HepG2 (cell line): ENCODE measurements at regions not wholly inside any gene's neighbourhood (a gene's known extent, or its start where the extent isn't known, plus 50 kb on each side); places are given as distances from the start of the nearest gene placed in this dataset.

Experiments used
- ATAC-seq: fragments of 200-7000 bp; cut with Tn5 transposase; 3 replicates; pipeline ENCODE4 v1.9.1; 2020; ENCODE audit warnings: mild to moderate bottlenecking, moderate library complexity
- BruUV-seq: library from RNA; stranded (reverse); fragments of 400-500 nt; replicated peaks from 2 replicates; lab custom pipeline; 2021; lab: Mats Ljungman, UMichigan
- CTCF ChIA-PET: fragments of 300-600 bp; formaldehyde crosslinking; extraction: SDS; loops from one replicate; lab custom pipeline; 2021; ENCODE audit warnings: low total read pairs, inconsistent platforms, low intra/inter-chr PET ratio; lab: Yijun Ruan, JAX
- POLR2A ChIA-PET: fragments of 350-600 bp; sonication (Branson Sonifier 250); formaldehyde crosslinking; loops from one replicate; lab custom pipeline; 2020; ENCODE audit warnings: antibody characterized with exemption, inconsistent platforms; lab: Yijun Ruan, JAX
- DNase-seq: peaks from one replicate; pipeline ENCODE4 v3.0.0-alpha.2; 2015; ENCODE audit warnings: low spot score
- FAIRE-seq: peaks from 3 replicates; lab custom pipeline; 2011; peaks lifted over from hg19 to GRCh38; lab: Jason Lieb, UNC
- H2AFZ ChIP-seq: one replicate; pipeline ENCODE4 v1.6.1; 2011; ENCODE audit warnings: low read length, inconsistent platforms
- H3K27ac ChIP-seq: fragments of 300-600 bp; 3 replicates; pipeline ENCODE4 v1.8.0; 2011; ENCODE audit warnings: mixed run types, mild to moderate bottlenecking, mixed read lengths, low read length, inconsistent platforms; ENCODE audit not compliant: insufficient read depth; ENCODE audit errors: extremely low read length
- H3K27me3 ChIP-seq, 2 experiments: fragments of 200-600 bp in 1 of 2; 2 replicates in 1 of 2; 3 replicates in 1 of 2; pipeline versions ENCODE4 v1.6.0 to v1.8.0; 2011; ENCODE audit warnings: low read length in 2 of 2, mild to moderate bottlenecking in 2 of 2, moderate library complexity in 2 of 2, inconsistent platforms in 1 of 2; ENCODE audit not compliant: insufficient read depth in 2 of 2, control insufficient read depth in 1 of 2
- H3K36me3 ChIP-seq, 2 experiments: fragments of 200-600 bp in 1 of 2; replicated peaks in 1 of 2; 2 replicates in 1 of 2; 3 replicates in 1 of 2; pipeline versions ENCODE4 v1.5.1 to v1.8.0; 2011; ENCODE audit warnings: low read length in 2 of 2, inconsistent platforms in 1 of 2; ENCODE audit not compliant: insufficient read depth in 2 of 2, control insufficient read depth in 1 of 2
- H3K4me1 ChIP-seq: 2 replicates; pipeline ENCODE4 v1.5.1; 2012; ENCODE audit warnings: low read length, inconsistent platforms; ENCODE audit not compliant: insufficient read depth
- H3K4me2 ChIP-seq: 2 replicates; pipeline ENCODE4 v1.6.0; 2011; ENCODE audit warnings: low read depth, low read length, inconsistent platforms
- H3K4me3 ChIP-seq, 3 experiments: fragments of 200-600 bp in 1 of 3; sonication (generic), shearing (Covaris generic) in 1 of 3; replicated peaks in 1 of 3; 2 replicates each; pipeline ENCODE4 v1.5.1; 2011 to 2016; ENCODE audit warnings: low read length in 3 of 3, inconsistent platforms in 2 of 3, low read depth in 2 of 3, mild to moderate bottlenecking in 2 of 3, control low read depth in 1 of 3, mixed read lengths in 1 of 3; ENCODE audit not compliant: insufficient read depth in 1 of 3
- H3K79me2 ChIP-seq: one replicate; pipeline ENCODE4 v1.6.1; 2011; ENCODE audit warnings: low read length, inconsistent platforms; ENCODE audit not compliant: insufficient read depth
- H3K9ac ChIP-seq: 2 replicates; pipeline ENCODE4 v1.6.0; 2011; ENCODE audit warnings: mild to moderate bottlenecking, low read depth, low read length, inconsistent platforms; ENCODE audit not compliant: insufficient read depth
- H3K9me3 ChIP-seq: 2 replicates; pipeline ENCODE4 v1.5.1; 2012; ENCODE audit warnings: mild to moderate bottlenecking, low read length
- H4K20me1 ChIP-seq: 2 replicates; pipeline ENCODE4 v1.6.0; 2011; ENCODE audit warnings: inconsistent platforms, mild to moderate bottlenecking, low read length, moderate library complexity; ENCODE audit not compliant: insufficient read depth
- GATA4 ChIP-seq: sonication (generic); IDR thresholded peaks from 2 replicates; pipeline ENCODE4 v1.6.1; 2016; ENCODE audit warnings: antibody characterized with exemption, low read depth, borderline replicate concordance
- IRF9 ChIP-seq: sonication (generic); formaldehyde crosslinking; IDR thresholded peaks from 2 replicates; pipeline ENCODE4 v1.8.0; 2022; ENCODE audit warnings: missing genetic modification reagents, mild to moderate bottlenecking, borderline replicate concordance
- KLF6 ChIP-seq: IDR thresholded peaks from 2 replicates; pipeline ENCODE4 v1.8.0; 2016; ENCODE audit warnings: missing biosample characterization, missing genetic modification reagents
- MAZ ChIP-seq, 2 experiments: sonication (generic) in 1 of 2; formaldehyde crosslinking in 1 of 2; IDR thresholded peaks; 2 replicates each; pipeline versions ENCODE4 v1.5.0 to v1.6.1; 2012 to 2020; ENCODE audit warnings: low read depth in 2 of 2, mild to moderate bottlenecking in 2 of 2, borderline replicate concordance in 1 of 2, improper control_type of control experiment in 1 of 2, low read length in 1 of 2, missing genetic modification reagents in 1 of 2, moderate library complexity in 1 of 2
- NFKBIZ ChIP-seq: IDR thresholded peaks from 2 replicates; pipeline ENCODE4 v1.6.1; 2018; ENCODE audit warnings: missing genetic modification reagents, missing compliant biosample characterization
- SETDB1 ChIP-seq: sonication (generic); formaldehyde crosslinking; IDR thresholded peaks from 2 replicates; pipeline ENCODE4 v1.5.1; 2020; ENCODE audit warnings: missing genetic modification reagents, mild to moderate bottlenecking, borderline replicate concordance
- ZFP62 ChIP-seq: sonication (generic); formaldehyde crosslinking; IDR thresholded peaks from 2 replicates; pipeline ENCODE4 v1.4.0; 2020; ENCODE audit warnings: missing genetic modification reagents
- ZNF337 ChIP-seq: sonication (generic); formaldehyde crosslinking; IDR thresholded peaks from 2 replicates; pipeline ENCODE4 v1.5.1; 2020; ENCODE audit warnings: missing genetic modification reagents, low read depth, mild to moderate bottlenecking, borderline replicate concordance
- WGBS: methylation state at CpG from one replicate; pipeline ENCODE4 v1.1.6; 2017; ENCODE audit warnings: low lambda C conversion rate; 5-methylcytosine and 5-hydroxymethylcytosine counted together
- in situ Hi-C: cut with HindIII; loops from 2 replicates; pipeline ENCODE4 v1.10.0; 2017; ENCODE audit warnings: low pct_unique_long_range_greater_than_20kb; ENCODE audit not compliant: extremely low pct_ligation_motif_present
- intact Hi-C: fragments of 100-400 bp; cut with micrococcal nuclease; formaldehyde crosslinking; loops from one replicate; pipeline ENCODE4 v1.10.0; 2022; ENCODE audit not compliant: unreplicated experiment

GRCh38 chr10:62461120-62461519, 87.0 kb downstream of the ZNF365 start (continued):
- TF ChIP-seq GATA4, result no peak
- TF ChIP-seq, all 625 proteins: peak for 0

GRCh38 chr10:62462461-62462860, 88.3 kb downstream of the ZNF365 start:
- Histone ChIP-seq H4K20me1 (no peaks in the 10 kb centered on the region), H3K4me2 (no peak overlapping the region), H3K4me3 (no peak overlapping the region), H3K27me3 (no peaks in the 10 kb centered on the region; a peak in 2 of 5 replicates), H3K9me3 (no peaks in the 10 kb centered on the region), H3K79me2 (no peaks in the 10 kb centered on the region), H3K27ac (no peak overlapping the region), H2AFZ (no peak overlapping the region), H3K9ac (no peak overlapping the region), H3K4me1 (no peaks in the 10 kb centered on the region), H3K36me3 (no peaks in the 10 kb centered on the region)
- in situ Hi-C loops, result no loop called here
- DNase-seq (no peak), ATAC-seq (no peak), FAIRE-seq (no peak)
- no TSS peak for BruUV-seq
- POLR2A ChIA-PET, result no interaction called here
- CTCF ChIA-PET, result no interaction called here
- TF ChIP-seq MAZ (IDR thresholded peaks at IDR 0.05; ENCODE audit: borderline replicate concordance, low read depth, low read length) (no peak), MAZ (CRISPR knock-in tag; IDR thresholded peaks at IDR 0.05; ENCODE audit: low read depth) (no peak), ZNF337 (CRISPR knock-in tag) (no peak), KLF6 (CRISPR knock-in tag) (no peak), NFKBIZ (CRISPR knock-in tag) (no peak), IRF9 (CRISPR knock-in tag) (no peak), ZFP62 (no peak), SETDB1 (CRISPR knock-in tag) (no peak)
- 80% methylated on average over 1 of the region's 1 CpG for WGBS
- intact Hi-C loops, result no loop called here
